Inflammatory macrophage treated with lipopolysaccharide for 1 hour (primary cell): ENCODE measurements at regions not wholly inside any gene's neighbourhood (a gene's known extent, or its start where the extent isn't known, plus 50 kb on each side); places are given as distances from the start of the nearest gene placed in this dataset.
"Not testable (repeated sequence)": the region's sequence is repeated elsewhere in the genome, so short reads cannot be mapped to it uniquely, and the experiment has no call there.

Experiments
- DNase-seq, 2 donors: peaks; one replicate each; pipeline ENCODE4 v3.0.0-alpha.2; 2020 to 2022

- DNase-seq: no peak
Measured at GRCh38 chr6:106743612-106744011, 114.2 kb downstream of the QRSL1 start.

DNA sequence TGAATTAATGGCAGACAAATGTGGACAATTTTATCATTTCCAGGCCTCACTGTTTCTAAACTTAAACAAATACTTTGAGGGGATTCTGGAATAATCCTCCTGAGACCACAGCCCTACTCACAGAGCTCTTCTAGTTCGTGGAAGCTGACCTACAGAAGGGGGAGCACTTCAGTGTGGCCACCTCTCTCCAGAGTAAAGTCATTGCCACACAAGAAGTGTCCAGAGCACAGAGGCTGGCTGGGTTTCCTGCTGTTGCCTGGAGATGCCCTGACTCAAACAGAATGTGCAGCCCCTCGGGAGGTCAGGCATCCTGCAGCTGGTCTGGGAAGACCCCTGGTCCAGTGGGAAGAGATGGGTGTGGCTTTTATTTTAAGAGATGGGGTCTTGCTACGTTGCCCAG is 110.9 kb downstream of the QRSL1 start:
- no peak for DNase-seq

DNA sequence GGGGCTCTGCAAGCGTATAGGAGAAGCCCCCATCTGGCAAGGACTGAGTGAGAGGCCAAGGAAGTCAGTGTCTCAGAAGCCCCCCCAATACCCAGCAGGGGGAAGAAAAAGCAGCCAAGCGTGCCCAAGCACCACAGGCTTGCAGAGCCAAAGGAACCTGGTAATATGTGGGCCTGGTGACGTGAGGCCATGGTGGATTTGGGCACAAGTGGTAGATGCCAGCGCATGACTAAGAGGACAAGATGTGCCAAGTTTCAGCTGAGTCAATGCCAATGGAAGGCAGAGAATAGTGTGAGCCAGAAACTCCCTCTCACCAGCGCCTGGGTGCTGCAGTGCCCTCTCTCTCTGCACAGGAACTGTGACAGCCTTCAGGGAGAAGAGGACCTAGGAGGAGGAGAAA is 110.0 kb downstream of the QRSL1 start:
- DNase-seq: no peak

GRCh38 chr6:106736502-106736901 is 107.1 kb downstream of the QRSL1 start:
- DNase-seq: no peak

- DNase-seq: no peak
Measured at GRCh38 chr6:106735828-106736227, 106.5 kb downstream of the QRSL1 start.

DNA sequence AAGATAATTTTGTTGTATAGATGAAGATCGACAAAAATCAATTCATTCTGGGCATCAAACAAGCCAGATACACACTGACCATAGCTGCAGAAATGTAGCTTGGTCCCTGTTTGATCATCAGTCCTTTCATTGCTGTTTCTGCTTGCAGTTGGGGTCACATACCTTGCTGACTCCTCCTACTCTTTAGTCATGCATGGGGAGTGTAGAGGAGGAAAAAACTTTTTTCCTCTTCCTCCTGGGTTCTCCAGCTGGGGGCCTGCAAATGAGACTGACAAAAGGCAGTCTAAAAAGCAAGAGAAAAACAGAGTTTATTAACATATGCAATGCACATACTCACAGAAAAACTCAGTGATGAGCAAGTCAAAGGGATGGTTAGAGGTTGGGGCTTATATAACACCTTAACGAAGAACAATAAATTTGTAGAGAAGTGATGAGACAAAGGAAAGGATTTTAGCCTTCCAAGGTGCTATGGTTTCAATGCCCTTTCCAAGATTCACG is 105.8 kb downstream of the QRSL1 start:
- no peak for DNase-seq

- no peak for DNase-seq
Measured at GRCh38 chr6:106733386-106733785, 104.0 kb downstream of the QRSL1 start.

DNA sequence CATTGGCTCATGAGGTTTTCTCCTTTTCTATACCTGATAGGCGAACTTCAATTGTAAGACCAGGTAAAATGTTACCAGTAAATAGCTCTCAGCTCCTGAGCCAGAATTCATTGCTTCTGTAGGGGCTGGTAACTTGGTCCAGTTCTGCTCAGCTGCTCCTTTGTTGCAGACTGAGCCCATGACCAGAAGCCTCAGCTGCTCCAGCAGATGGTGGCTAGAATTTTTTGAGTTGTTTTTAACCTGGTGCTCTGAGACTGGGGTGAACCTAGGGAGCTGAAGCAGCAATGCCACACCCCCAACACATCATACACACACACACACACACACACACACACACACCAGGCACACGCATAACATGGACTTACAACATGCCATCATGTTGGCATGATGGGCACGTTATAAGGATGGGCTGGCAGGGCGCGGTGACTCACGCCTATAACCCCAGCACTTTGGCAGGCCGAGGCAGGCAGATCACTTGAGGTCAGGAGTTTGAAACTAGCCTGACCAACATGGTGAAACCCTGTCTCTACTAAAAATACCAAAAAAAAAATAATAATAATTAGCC is 103.1 kb downstream of the QRSL1 start:
- no peak for DNase-seq

- no peak for DNase-seq
Measured at GRCh38 chr6:106731843-106732160, 102.4 kb downstream of the QRSL1 start.

DNA sequence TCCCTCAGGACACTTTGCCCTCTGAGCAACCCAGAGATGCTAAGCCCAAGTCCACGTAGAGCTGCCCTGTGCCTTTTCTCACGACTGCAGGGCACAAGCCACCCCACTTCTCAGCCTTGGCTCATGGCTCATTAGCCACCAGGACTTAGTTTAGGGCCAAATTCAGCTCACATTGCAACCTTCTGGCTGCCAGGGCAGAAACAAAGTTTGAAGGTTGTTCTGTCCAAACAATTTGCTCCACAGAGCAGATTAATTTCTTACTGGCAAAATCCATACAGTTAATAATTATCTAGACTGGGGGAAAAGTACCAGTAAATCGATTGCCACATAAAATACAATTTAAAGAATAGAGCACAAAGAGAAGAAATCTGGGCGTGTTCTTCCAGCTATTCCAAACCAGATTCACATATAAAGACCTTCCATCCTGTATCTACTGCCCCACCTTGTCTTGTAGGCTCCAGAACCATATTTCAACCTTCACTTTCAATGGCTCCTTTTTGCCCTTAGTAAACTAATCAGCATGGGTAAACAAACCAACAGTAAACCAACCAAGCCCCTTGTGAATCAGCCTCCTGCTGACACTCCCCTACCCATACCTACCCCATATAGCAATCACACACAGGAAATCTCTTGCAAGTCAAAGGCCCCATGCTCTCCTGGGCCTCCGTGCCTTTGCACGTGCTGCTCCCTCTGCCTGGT is 101.9 kb downstream of the QRSL1 start:
- DNase-seq: no peak

DNA sequence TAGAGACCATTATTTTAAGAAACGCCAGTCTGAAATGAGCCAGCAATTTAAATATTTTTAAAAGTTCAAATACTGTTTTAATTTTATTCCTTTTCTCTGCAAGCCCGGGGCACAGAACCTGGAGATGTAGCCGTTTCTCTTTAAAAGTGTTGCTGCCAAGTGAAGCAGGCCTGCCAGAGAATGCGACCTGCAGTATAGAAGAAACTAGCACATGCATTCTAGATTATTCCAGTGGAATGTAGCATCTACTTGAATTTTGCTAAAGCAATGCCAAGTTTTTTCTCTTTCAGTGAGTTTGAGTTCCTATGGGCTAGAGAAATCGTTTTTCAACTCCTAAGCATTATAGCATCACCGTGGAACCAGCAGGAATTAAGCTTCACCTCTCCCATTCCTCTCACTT is 101.3 kb downstream of the QRSL1 start:
- DNase-seq: no peak

DNA sequence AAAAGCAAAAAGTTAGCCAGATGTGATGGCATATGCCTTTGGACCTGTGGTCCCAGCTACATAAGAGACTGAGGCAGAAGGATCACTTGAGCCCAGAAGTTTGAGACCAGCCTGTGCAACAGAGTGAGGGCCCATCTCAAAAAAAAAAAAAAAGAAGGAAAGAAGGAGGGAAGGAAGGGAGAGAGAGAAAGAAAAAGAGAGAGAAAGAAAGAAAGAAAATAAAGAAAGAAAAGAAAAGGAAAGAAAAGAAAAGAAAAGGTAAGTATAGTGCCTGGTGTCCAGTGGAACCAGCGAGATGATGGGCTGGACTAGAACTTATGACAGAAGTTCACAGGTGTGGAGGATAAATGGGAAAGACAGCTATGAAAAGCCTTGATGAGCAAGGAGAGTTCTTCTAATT is 100.9 kb downstream of the QRSL1 start:
- no peak for DNase-seq

DNA sequence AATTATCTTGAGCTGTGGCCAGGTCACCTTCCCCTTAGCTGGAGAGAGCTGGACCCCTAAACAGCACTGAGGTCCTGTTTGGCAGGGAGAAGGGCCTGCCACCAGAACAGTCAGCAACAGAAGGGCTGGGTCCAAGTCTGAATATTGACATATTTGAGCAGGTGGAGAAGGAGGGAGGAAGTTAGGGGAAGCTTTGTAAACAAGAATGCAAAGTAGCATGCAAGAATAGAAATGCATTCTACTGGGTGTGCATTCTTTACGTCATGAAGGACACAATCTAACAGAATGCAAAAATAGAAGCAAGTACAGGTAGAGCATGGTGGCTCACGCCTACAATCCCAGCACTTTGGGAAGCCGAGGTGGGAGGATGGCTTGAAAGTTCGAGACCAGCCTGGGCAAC is 100.5 kb downstream of the QRSL1 start:
- DNase-seq: no peak

DNA sequence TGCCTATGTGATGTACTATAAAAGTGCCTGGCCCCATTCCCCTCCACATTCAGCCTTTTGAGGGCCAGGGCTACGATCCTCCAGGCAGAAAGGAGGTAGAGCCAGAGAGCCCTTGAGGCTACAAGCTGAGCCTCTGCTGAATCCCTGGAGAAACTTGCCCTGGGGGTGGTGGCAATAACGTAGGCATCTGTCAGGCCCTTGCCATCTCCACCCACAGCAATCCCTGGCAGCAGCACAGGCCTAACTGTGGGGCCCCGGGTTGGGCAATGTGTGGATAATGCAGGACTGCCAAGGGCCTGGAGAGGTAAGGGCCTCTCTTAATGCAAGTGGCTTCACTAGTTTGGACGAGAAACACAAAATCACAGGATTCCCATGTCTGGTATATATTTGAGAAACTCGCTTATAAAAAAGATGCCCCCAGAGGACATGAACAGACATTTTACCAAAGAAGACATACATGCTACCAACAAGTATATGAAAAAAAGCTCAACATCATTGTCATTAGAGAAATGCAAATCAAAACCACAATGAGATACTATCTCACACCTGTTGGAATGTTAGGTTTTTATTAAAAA is 99.0 kb downstream of the QRSL1 start:
- DNase-seq: no peak

DNA sequence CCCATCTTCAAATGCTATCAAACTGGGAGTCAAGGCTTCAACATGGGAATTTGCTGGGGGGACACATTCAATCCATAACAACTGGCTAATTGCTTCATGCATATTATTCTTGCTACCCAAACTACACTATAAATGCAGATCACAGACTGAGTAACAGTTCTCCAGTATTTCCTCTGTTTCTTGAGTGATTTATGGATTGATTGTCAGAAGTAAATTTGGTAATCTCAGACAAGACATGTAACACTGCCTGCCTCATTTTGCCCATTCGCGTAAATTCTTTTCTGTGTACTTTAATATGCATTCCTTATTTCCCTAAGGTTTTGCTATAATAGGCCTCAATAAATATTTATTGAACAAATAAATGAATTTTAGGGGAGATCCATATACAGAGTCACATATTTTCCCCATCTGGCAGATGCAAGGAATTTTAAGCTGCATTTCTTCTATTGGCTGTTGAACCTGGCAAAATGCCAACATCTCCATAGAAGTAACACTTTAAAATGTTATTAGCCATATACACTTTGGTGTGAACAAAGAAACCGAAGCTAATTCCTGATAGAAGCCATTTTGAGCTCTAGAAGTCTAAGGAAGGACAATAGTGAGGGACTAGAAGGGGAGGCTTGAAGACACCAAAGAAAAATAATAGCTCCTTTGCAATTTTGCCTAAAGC is 98.2 kb downstream of the QRSL1 start:
- no peak for DNase-seq

DNA sequence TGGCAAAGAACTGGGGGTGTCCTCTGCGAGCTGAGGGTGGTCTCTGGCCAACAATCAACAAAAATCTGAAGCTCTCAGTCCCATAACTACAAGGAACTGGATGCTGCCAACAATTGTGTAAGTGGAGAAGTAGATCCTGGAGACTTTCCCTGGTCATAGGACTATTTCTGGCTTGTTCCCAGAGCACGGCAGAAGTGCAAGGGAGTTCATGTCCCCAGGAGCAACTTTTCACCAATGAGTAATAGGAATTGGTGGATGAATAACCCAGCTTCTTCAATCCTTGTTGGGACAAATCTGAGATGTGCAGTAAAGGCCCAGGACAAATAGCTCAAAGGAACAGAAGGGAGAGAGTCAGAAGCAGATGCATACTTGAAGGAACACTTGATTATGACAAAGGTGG is 95.5 kb downstream of the QRSL1 start:
- DNase-seq: no peak

- no peak for DNase-seq
Measured at GRCh38 chr6:106724337-106724736, 95.0 kb downstream of the QRSL1 start.

DNA sequence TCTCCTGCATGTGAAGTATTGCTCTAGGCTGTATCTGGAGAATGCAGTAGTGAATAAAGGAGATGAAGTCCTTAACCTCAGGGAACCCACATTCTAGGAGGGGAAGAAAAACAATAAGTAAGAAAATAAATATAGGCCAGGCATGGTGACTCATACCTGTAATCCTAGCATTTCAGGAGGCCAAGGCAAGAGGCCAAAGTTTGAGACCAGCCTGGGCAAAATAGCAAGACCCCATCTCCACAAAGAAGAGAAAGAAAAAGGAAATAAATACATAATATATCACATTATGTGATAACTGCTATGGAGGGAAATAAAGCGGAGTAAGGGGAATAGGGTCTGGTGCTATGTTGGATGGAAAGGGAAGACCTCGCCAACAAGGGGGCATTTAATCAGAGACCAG is 94.0 kb downstream of the QRSL1 start:
- DNase-seq: not testable (repeated sequence)

GRCh38 chr6:106721189-106721588 is 91.8 kb downstream of the QRSL1 start:
- DNase-seq: not testable (repeated sequence)
